Fibroblast of lung (primary cell): ENCODE measurements at regions not wholly inside any gene's neighbourhood (a gene's known extent, or its start where the extent isn't known, plus 50 kb on each side); places are given as distances from the start of the nearest gene placed in this dataset.

Experiments used
- DNase-seq, 2 donors: peaks; one replicate each; pipeline versions ENCODE4 v3.0.0 to v3.0.0-alpha.2; 2010; ENCODE audit warnings: low read depth in 2 of 2
- H2AFZ ChIP-seq: 2 replicates; pipeline ENCODE4 v1.5.1; 2012; ENCODE audit warnings: low read length, control low read depth, inconsistent platforms
- H3K27ac ChIP-seq: 2 replicates; pipeline ENCODE4 v1.5.1; 2011; ENCODE audit warnings: low read length, control low read depth; ENCODE audit not compliant: insufficient read depth
- H3K27me3 ChIP-seq: 2 replicates; pipeline ENCODE4 v1.5.1; 2011; ENCODE audit warnings: mild to moderate bottlenecking, low read length; ENCODE audit not compliant: control insufficient read depth, insufficient read depth
- H3K36me3 ChIP-seq: 2 replicates; pipeline ENCODE4 v1.5.1; 2011; ENCODE audit warnings: low read length; ENCODE audit not compliant: control insufficient read depth, insufficient read depth
- H3K4me1 ChIP-seq: 2 replicates; pipeline ENCODE4 v1.5.1; 2011; ENCODE audit warnings: low read length; ENCODE audit not compliant: control insufficient read depth, insufficient read depth; ENCODE audit errors: extremely low read depth
- H3K4me2 ChIP-seq: 2 replicates; pipeline ENCODE4 v1.5.1; 2011; ENCODE audit warnings: low read length, control low read depth; ENCODE audit not compliant: insufficient read depth; ENCODE audit errors: extremely low read depth
- H3K4me3 ChIP-seq, 4 experiments: fragments of 200-600 bp in 1 of 4; sonication (generic) in 1 of 4; replicated peaks in 1 of 4; 2 replicates each; pipeline ENCODE4 v1.5.1; 2011 to 2016; ENCODE audit warnings: low read length in 4 of 4, low read depth in 3 of 4, mild to moderate bottlenecking in 3 of 4, control low read depth in 2 of 4, inconsistent platforms in 1 of 4, mixed read lengths in 1 of 4; ENCODE audit not compliant: insufficient read depth in 1 of 4; ENCODE audit errors: control extremely low read depth in 1 of 4
- H3K79me2 ChIP-seq: 2 replicates; pipeline ENCODE4 v1.5.1; 2012; ENCODE audit warnings: mild to moderate bottlenecking, low read length, inconsistent platforms; ENCODE audit not compliant: control insufficient read depth, insufficient read depth
- H3K9ac ChIP-seq: 2 replicates; pipeline ENCODE4 v1.5.1; 2011; ENCODE audit warnings: mild to moderate bottlenecking, low read length, control low read depth; ENCODE audit not compliant: insufficient read depth
- H3K9me3 ChIP-seq: 2 replicates; pipeline ENCODE4 v1.5.1; 2012; ENCODE audit warnings: low read depth, low read length; ENCODE audit not compliant: control insufficient read depth, insufficient read depth
- H4K20me1 ChIP-seq: 2 replicates; pipeline ENCODE4 v1.5.1; 2011; ENCODE audit warnings: low read length; ENCODE audit not compliant: control insufficient read depth, insufficient read depth; ENCODE audit errors: extremely low read depth
- CTCF ChIP-seq, 2 donors: IDR thresholded peaks in 1 of 2; conservative IDR thresholded peaks in 1 of 2; 1 replicate in 1 of 2; 2 replicates in 1 of 2; pipeline ENCODE4 v1.5.1; 2011 to 2012; ENCODE audit warnings: low read length in 2 of 2, control low read depth in 1 of 2, inconsistent platforms in 1 of 2, low read depth in 1 of 2, mild to moderate bottlenecking in 1 of 2
- EZH2 ChIP-seq: IDR thresholded peaks from 2 replicates; pipeline ENCODE4 v1.5.1; 2012; ENCODE audit warnings: low read length, control low read depth, mild to moderate bottlenecking; ENCODE audit errors: missing control alignments

DNA sequence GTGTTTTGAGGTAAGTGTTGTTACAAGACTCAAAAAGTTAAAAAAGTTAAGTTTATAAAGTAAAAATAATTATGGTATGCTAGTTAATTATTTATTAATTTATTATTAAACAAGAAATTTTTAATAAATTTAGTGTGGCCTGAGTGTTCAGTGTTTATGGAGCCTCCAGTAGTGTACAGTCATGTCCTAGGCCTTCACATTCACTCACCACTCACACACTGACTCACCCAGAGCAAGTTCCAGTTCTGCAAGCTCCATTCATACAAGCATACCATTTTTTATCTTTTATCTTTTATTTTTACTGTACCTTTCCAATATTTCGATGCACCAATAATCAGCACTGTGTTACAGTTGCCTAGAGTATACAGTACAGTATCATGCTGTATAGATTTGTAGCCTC is 381.2 kb upstream of the MGMT start:
- no peaks in the 10 kb centered on the region for H3K36me3 ChIP-seq
- no peak overlapping the region for H3K27ac ChIP-seq
- no peak overlapping the region for H2AFZ ChIP-seq
- H3K4me1 ChIP-seq, result no peaks in the 10 kb centered on the region
- H3K9me3 ChIP-seq, result no peaks in the 10 kb centered on the region
- H3K4me2 ChIP-seq, result no peak overlapping the region
- TF ChIP-seq EZH2 (no peak), CTCF (conservative IDR thresholded peaks at IDR 0.05 in 1 of 2, IDR thresholded peaks at IDR 0.05 in 1 of 2; ENCODE audit: low read depth in 1 of 2, low read length in 2 of 2) (no peak)
- no peaks in the 10 kb centered on the region for H4K20me1 ChIP-seq
- no peaks in the 10 kb centered on the region for H3K27me3 ChIP-seq
- DNase-seq, result peak in 1 of 2 donors; percentile 45
- no peak overlapping the region for H3K9ac ChIP-seq
- no peak overlapping the region for H3K4me3 ChIP-seq
- no peaks in the 10 kb centered on the region for H3K79me2 ChIP-seq

DNA sequence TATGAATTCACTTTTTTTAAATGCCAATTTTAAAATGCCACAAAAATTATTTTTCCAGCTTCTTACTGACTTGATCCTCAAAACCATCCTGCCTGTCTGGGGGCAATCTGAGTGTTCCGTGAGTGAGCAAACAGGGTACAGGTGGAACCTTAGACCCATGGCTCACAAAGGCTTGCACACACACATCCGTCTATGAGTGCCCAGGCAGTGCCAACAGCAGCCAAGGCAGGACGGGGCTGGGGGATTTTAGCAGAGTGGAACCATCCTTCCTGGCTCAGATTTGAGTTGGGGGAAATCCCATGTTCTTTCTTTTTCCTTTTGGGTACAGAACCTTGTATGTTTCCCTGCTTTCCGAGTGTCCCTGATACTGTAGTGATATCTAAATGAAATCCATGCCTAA is 377.7 kb upstream of the MGMT start:
- H3K79me2 ChIP-seq, result no peaks in the 10 kb centered on the region
- H3K4me1 ChIP-seq, result no peaks in the 10 kb centered on the region
- no peak for DNase-seq
- H3K27ac ChIP-seq, result no peak overlapping the region
- no peak overlapping the region for H3K4me2 ChIP-seq
- no peaks in the 10 kb centered on the region for H3K27me3 ChIP-seq
- TF ChIP-seq EZH2 (no peak), CTCF (conservative IDR thresholded peaks at IDR 0.05 in 1 of 2, IDR thresholded peaks at IDR 0.05 in 1 of 2; ENCODE audit: low read depth in 1 of 2, low read length in 2 of 2) (no peak)
- H3K9me3 ChIP-seq, result no peaks in the 10 kb centered on the region
- H2AFZ ChIP-seq, result no peak overlapping the region
- H3K36me3 ChIP-seq, result no peaks in the 10 kb centered on the region
- H4K20me1 ChIP-seq, result no peaks in the 10 kb centered on the region
- no peak overlapping the region for H3K4me3 ChIP-seq
- H3K9ac ChIP-seq, result no peak overlapping the region

GRCh38 chr10:129090165-129090564 is 376.9 kb upstream of the MGMT start:
- TF ChIP-seq CTCF (conservative IDR thresholded peaks at IDR 0.05 in 1 of 2, IDR thresholded peaks at IDR 0.05 in 1 of 2; ENCODE audit: low read depth in 1 of 2, low read length in 2 of 2), result no peak
- TF ChIP-seq EZH2, result no peak
- no peak overlapping the region for H3K27ac ChIP-seq

More at GRCh38 chr10:129090165-129090564, 376.9 kb upstream of the MGMT start:
- Histone ChIP-seq H3K4me3 (no peak overlapping the region), H3K9ac (no peak overlapping the region), H3K4me2 (no peak overlapping the region), H4K20me1 (no peaks in the 10 kb centered on the region), H3K27me3 (no peaks in the 10 kb centered on the region), H3K4me1 (no peaks in the 10 kb centered on the region), H3K36me3 (no peaks in the 10 kb centered on the region), H3K9me3 (no peaks in the 10 kb centered on the region), H3K79me2 (no peaks in the 10 kb centered on the region), H2AFZ (no peak overlapping the region)
- no peak for DNase-seq
